ENCODE measurements at regions not wholly inside any gene's neighbourhood (a gene's known extent, or its start where the extent isn't known, plus 50 kb on each side); places are given as distances from the start of the nearest gene placed in this dataset.

GRCh38 chr1:63122079-63122478, 200.3 kb upstream of the FOXD3 start:
- DNase-seq (ENCODE audit: low spot score) = no peak

- DNase-seq (ENCODE audit: low spot score) = peak; percentile 41
These were observed 197.6 kb upstream of the FOXD3 start for GRCh38 chr1:63124666-63125191.

- no peak for DNase-seq (ENCODE audit: low spot score)
These were observed 196.3 kb upstream of the FOXD3 start for GRCh38 chr1:63126104-63126503.

- no peak for DNase-seq (ENCODE audit: low spot score)
These were observed 195.0 kb upstream of the FOXD3 start for GRCh38 chr1:63127376-63127775.

- no peak for DNase-seq (ENCODE audit: low spot score)
These were observed 193.8 kb upstream of the FOXD3 start for GRCh38 chr1:63128556-63128955.

GRCh38 chr1:63129184-63129583, 193.2 kb upstream of the FOXD3 start:
- DNase-seq (ENCODE audit: low spot score) = no peak

GRCh38 chr1:63129855-63130254, 192.5 kb upstream of the FOXD3 start:
- no peak for DNase-seq (ENCODE audit: low spot score)

GRCh38 chr1:63134501-63135173, 187.7 kb upstream of the FOXD3 start:
- no peak for DNase-seq (ENCODE audit: low spot score)

- no peak for DNase-seq (ENCODE audit: low spot score)
These were observed 187.2 kb upstream of the FOXD3 start for GRCh38 chr1:63135174-63135512.

- no peak for DNase-seq (ENCODE audit: low spot score)
These were observed 186.6 kb upstream of the FOXD3 start for GRCh38 chr1:63135801-63136200.

GRCh38 chr1:63142001-63142400, 180.4 kb upstream of the FOXD3 start:
- no peak for DNase-seq (ENCODE audit: low spot score)

- DNase-seq (ENCODE audit: low spot score) = no peak
These were observed 178.9 kb upstream of the FOXD3 start for GRCh38 chr1:63143482-63143881.

- no peak for DNase-seq (ENCODE audit: low spot score)
These were observed 174.6 kb upstream of the FOXD3 start for GRCh38 chr1:63147783-63148182.

GRCh38 chr1:63148825-63149645, 173.3 kb upstream of the FOXD3 start:
- peak; percentile 26 for DNase-seq (ENCODE audit: low spot score)

GRCh38 chr1:63152572-63152971, 169.8 kb upstream of the FOXD3 start:
- DNase-seq (ENCODE audit: low spot score) = no peak

- no peak for DNase-seq (ENCODE audit: low spot score)
These were observed 166.9 kb upstream of the FOXD3 start for GRCh38 chr1:63155437-63155836.

- no peak for DNase-seq (ENCODE audit: low spot score)
These were observed 165.3 kb upstream of the FOXD3 start for GRCh38 chr1:63157085-63157484.

- DNase-seq (ENCODE audit: low spot score) = no peak
These were observed 153.3 kb upstream of the FOXD3 start for GRCh38 chr1:63169057-63169456.

- DNase-seq (ENCODE audit: low spot score) = no peak
These were observed 149.2 kb upstream of the FOXD3 start for GRCh38 chr1:63173161-63173560.

- DNase-seq (ENCODE audit: low spot score) = no peak
These were observed 132.7 kb upstream of the FOXD3 start for GRCh38 chr1:63189677-63190076.

GRCh38 chr1:63190171-63190570, 132.2 kb upstream of the FOXD3 start:
- DNase-seq (ENCODE audit: low spot score) = no peak

GRCh38 chr1:63198871-63199394, 123.4 kb upstream of the FOXD3 start:
- DNase-seq (ENCODE audit: low spot score) = no peak

GRCh38 chr1:63199706-63200335, 122.5 kb upstream of the FOXD3 start:
- DNase-seq (ENCODE audit: low spot score) = no peak

Measured in kidney capillary endothelial cell (primary cell).